ENCODE measurements at regions not wholly inside any gene's neighbourhood (a gene's known extent, or its start where the extent isn't known, plus 50 kb on each side); places are given as distances from the start of the nearest gene placed in this dataset.

- Histone ChIP-seq H3K36me3 (ENCODE audit: insufficient read depth) (no peaks in the 10 kb centered on the region), H2AFZ (no peak overlapping the region), H4K20me1 (replicated peaks; ENCODE audit: insufficient read depth) (no peaks in the 10 kb centered on the region), H3K79me2 (replicated peaks; ENCODE audit: insufficient read depth) (no peaks in the 10 kb centered on the region), H3F3A (replicated peaks; ENCODE audit: low read depth) (no peaks in the 10 kb centered on the region), H3K4me3 (no peak overlapping the region), H3K4me2 (no peak overlapping the region), H3K27ac (ENCODE audit: low read depth) (no peak overlapping the region), H3K9me2 (ENCODE audit: insufficient read depth) (no peaks in the 10 kb centered on the region; the same call in 1 of the 2 replicates), H3K27me3 (ENCODE audit: insufficient read depth) (no peaks in the 10 kb centered on the region), H3K4me1 (ENCODE audit: insufficient read depth) (no peaks in the 10 kb centered on the region)
- Mint-ChIP-seq H3K4me1 (peaks cover 5% of the 10 kb centered on the region; the same call in 2 of the 3 replicates), H3K27ac (no peak overlapping the region), H3K9me3 (no peaks in the 10 kb centered on the region), H3K4me3 (no peak overlapping the region), H3K36me3 (ENCODE audit: low read depth) (no peaks in the 10 kb centered on the region), H3K27me3 (ENCODE audit: insufficient read depth, low read depth, poor library complexity) (no peaks in the 10 kb centered on the region)
- TF ChIP-seq ETS1 (IDR thresholded peaks at IDR 0.05) (no peak), CREB1 (CRISPR knock-in tag; IDR thresholded peaks at IDR 0.05; ENCODE audit: low read depth) (no peak)
- DNase-seq (ENCODE audit: low spot score): no peak
- ATAC-seq: no peak
Observed at GRCh38 chr13:22276616-22277015, 605.7 kb downstream of the FGF9 start.

GRCh38 chr13:22278336-22278929 is 607.6 kb downstream of the FGF9 start:
- Histone ChIP-seq H3K9me2 (ENCODE audit: insufficient read depth) (no peaks in the 10 kb centered on the region; the same call in 1 of the 2 replicates), H3K79me2 (replicated peaks; ENCODE audit: insufficient read depth) (no peaks in the 10 kb centered on the region), H3K4me3 (no peak overlapping the region), H3K36me3 (ENCODE audit: insufficient read depth) (no peaks in the 10 kb centered on the region), H3K27me3 (ENCODE audit: insufficient read depth) (no peaks in the 10 kb centered on the region), H2AFZ (no peak overlapping the region), H3K27ac (ENCODE audit: low read depth) (no peak overlapping the region), H3K4me2 (no peak overlapping the region), H4K20me1 (replicated peaks; ENCODE audit: insufficient read depth) (no peaks in the 10 kb centered on the region), H3K4me1 (ENCODE audit: insufficient read depth) (no peaks in the 10 kb centered on the region), H3F3A (replicated peaks; ENCODE audit: low read depth) (no peaks in the 10 kb centered on the region)
- Mint-ChIP-seq H3K4me1 (no peaks in the 10 kb centered on the region), H3K36me3 (ENCODE audit: low read depth) (no peaks in the 10 kb centered on the region), H3K27ac (no peak overlapping the region), H3K4me3 (no peak overlapping the region), H3K9me3 (no peaks in the 10 kb centered on the region), H3K27me3 (ENCODE audit: insufficient read depth, low read depth, poor library complexity) (no peaks in the 10 kb centered on the region)
- ATAC-seq (peak; percentile 63), DNase-seq (ENCODE audit: low spot score) (peak; percentile 71)
- peak; percentile 65 to 66 for TF ChIP-seq CTCF (conservative IDR thresholded peaks at IDR 0.05; ENCODE audit: low read depth in 2 of 2)
- TF ChIP-seq STAT1 (IDR thresholded peaks at IDR 0.05; ENCODE audit: unreplicated experiment): no peak

- Histone ChIP-seq H3K4me3 (no peak overlapping the region), H4K20me1 (replicated peaks; ENCODE audit: insufficient read depth) (no peaks in the 10 kb centered on the region), H3K9me2 (ENCODE audit: insufficient read depth) (no peaks in the 10 kb centered on the region), H3K27ac (ENCODE audit: low read depth) (no peak overlapping the region), H3K36me3 (ENCODE audit: insufficient read depth) (no peaks in the 10 kb centered on the region), H3F3A (replicated peaks; ENCODE audit: low read depth) (no peaks in the 10 kb centered on the region), H3K27me3 (ENCODE audit: insufficient read depth) (no peaks in the 10 kb centered on the region), H3K4me1 (ENCODE audit: insufficient read depth) (no peaks in the 10 kb centered on the region), H3K79me2 (replicated peaks; ENCODE audit: insufficient read depth) (no peaks in the 10 kb centered on the region), H2AFZ (no peak overlapping the region), H3K4me2 (no peak overlapping the region)
- Mint-ChIP-seq H3K4me3 (no peak overlapping the region), H3K27ac (no peak overlapping the region), H3K36me3 (ENCODE audit: low read depth) (no peaks in the 10 kb centered on the region), H3K4me1 (no peaks in the 10 kb centered on the region), H3K9me3 (no peaks in the 10 kb centered on the region; the same call in 2 of the 3 replicates), H3K27me3 (ENCODE audit: insufficient read depth, low read depth, poor library complexity) (no peaks in the 10 kb centered on the region)
- ATAC-seq: no peak
- DNase-seq (ENCODE audit: low spot score): no peak
- TF ChIP-seq ZNF462 (CRISPR knock-in tag; IDR thresholded peaks at IDR 0.05) (no peak), STAT1 (IDR thresholded peaks at IDR 0.05; ENCODE audit: unreplicated experiment) (no peak), ZNF114 (CRISPR knock-in tag; IDR thresholded peaks at IDR 0.05) (no peak), EZH2 (IDR thresholded peaks at IDR 0.05; ENCODE audit: low read depth, unreplicated experiment) (no peak), CREB1 (CRISPR knock-in tag; IDR thresholded peaks at IDR 0.05; ENCODE audit: low read depth) (no peak)
Observed at GRCh38 chr13:22285867-22286266, 615.0 kb downstream of the FGF9 start.

Data from GM23338 (cell line).